GM12874 (cell line): ENCODE measurements at regions not wholly inside any gene's neighbourhood (a gene's known extent, or its start where the extent isn't known, plus 50 kb on each side); places are given as distances from the start of the nearest gene placed in this dataset.

ENCODE experiments used
- TF ChIP-seq, protein P1 (sequence below): IDR thresholded peaks from 2 replicates; pipeline ENCODE4 v1.5.1; 2011; ENCODE audit warnings: low read depth, mild to moderate bottlenecking, control low read depth, low read length, moderate library complexity; ENCODE audit not compliant: insufficient read depth

- TF ChIP-seq, protein P1, sequence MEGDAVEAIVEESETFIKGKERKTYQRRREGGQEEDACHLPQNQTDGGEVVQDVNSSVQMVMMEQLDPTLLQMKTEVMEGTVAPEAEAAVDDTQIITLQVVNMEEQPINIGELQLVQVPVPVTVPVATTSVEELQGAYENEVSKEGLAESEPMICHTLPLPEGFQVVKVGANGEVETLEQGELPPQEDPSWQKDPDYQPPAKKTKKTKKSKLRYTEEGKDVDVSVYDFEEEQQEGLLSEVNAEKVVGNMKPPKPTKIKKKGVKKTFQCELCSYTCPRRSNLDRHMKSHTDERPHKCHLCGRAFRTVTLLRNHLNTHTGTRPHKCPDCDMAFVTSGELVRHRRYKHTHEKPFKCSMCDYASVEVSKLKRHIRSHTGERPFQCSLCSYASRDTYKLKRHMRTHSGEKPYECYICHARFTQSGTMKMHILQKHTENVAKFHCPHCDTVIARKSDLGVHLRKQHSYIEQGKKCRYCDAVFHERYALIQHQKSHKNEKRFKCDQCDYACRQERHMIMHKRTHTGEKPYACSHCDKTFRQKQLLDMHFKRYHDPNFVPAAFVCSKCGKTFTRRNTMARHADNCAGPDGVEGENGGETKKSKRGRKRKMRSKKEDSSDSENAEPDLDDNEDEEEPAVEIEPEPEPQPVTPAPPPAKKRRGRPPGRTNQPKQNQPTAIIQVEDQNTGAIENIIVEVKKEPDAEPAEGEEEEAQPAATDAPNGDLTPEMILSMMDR = no peak
These were observed 788.9 kb upstream of the ARRDC4 start for GRCh38 chr15:97171556-97171955.

- TF ChIP-seq, protein P1 = no peak
These were observed 785.5 kb upstream of the ARRDC4 start for GRCh38 chr15:97174886-97175540.

DNA sequence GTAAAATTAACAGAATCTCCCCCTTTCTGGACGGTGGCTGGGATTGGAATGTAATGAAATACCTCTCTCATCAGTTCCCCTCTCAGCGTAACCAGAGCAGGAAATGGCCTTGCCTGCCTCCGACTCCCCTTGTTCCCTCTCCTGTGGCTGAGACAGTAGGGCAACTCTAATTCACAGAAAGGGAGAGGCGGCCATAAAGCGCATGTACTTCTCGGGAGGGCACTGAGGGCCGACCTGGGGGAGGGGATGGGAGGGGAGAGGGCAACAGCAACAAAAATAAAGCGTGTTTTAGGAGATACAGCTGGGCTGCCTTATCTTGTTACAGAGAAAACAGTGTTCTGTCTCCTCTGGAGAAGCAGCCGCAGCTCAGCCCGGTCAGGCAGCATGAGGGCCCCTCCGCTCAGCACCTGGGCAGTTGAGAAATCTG, 783.3 kb upstream of the ARRDC4 start:
- TF ChIP-seq, protein P1 = no peak

- TF ChIP-seq, protein P1 = no peak
These were observed 777.9 kb upstream of the ARRDC4 start for GRCh38 chr15:97182581-97182980.

GRCh38 chr15:97189162-97189780, 771.2 kb upstream of the ARRDC4 start:
- TF ChIP-seq, protein P1 = no peak

DNA sequence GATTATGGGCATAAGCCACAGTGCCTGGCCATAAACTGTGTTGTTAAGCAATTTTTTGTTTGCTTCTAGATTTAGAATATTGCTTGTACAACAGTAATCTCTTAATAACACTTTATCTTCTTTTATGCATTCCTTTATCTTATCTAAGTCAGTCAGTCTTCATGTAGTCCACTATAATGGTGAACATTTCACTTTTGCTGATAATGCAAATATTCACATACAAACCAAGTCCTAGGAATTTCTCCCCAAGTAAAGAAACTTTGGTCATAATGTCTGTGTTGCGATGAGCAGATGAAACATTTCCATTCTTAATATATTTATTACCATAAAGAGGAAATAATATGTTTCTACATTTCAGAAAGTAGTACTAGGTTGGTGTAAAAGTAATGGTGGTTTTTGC, 765.8 kb upstream of the ARRDC4 start:
- TF ChIP-seq, protein P1 = no peak

DNA sequence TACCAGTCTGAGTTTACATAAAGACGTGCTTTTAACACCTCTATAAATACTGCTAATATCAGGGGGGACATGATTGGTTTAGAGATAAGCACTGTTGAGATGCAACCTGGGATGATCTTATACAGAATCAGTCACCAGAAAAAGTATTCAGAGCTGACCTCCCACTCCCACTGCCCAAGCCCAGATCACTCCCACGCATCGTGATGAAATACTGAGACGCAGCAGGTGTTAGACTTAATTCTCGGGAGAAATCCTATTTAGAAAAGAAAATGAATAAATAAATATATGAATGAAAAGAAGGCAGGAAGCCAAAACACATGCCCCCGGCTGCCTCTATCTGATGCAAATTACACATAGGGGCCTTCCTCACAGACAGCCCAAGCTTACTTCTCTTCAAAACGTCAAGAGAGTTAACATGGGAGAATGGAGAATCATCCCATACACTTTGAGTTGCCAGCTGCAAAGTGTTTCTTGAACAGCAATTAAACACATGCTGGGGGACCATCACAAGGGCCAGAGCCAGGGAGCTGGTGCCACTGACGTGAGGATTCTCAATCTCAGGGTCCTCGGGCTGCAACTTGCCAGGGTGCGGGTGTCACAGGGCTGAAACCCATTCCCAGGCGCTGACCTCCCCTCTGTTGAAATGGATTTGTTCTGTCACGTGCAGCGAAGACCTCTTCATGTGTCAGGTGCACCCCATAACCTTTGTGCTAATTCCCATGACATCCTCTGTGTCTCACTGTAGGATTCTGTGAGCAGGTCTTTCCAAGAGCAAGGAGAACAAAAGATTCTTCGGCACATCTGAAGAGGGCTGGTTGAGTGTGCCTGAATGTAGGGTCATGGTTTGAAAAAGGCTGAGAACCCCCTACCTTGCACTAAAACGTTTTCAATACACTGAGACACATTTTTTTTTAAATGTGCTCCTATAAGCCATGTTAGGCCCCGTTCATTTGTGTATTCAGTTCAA, 764.2 kb upstream of the ARRDC4 start:
- TF ChIP-seq, protein P1 = no peak
